Tibial artery (tissue), 4 donors: ENCODE measurements at regions not wholly inside any gene's neighbourhood (a gene's known extent, or its start where the extent isn't known, plus 50 kb on each side); places are given as distances from the start of the nearest gene placed in this dataset.
"Not testable (repeated sequence)": the region's sequence is repeated elsewhere in the genome, so short reads cannot be mapped to it uniquely, and the experiment has no call there.

Experiments used
- DNase-seq, 2 donors: peaks; one replicate each; pipeline ENCODE4 v3.0.0-alpha.2; 2019
- H3K27ac ChIP-seq, 2 donors: fragments of 200-600 bp; sonication (generic) in 1 of 2; 1 replicate in 1 of 2; 2 replicates in 1 of 2; pipeline ENCODE4 v1.5.1; 2018 to 2019; ENCODE audit warnings: mild to moderate bottlenecking in 1 of 2
- H3K27me3 ChIP-seq, 2 donors: fragments of 200-600 bp; sonication (generic) in 1 of 2; one replicate each; pipeline versions ENCODE4 v1.5.1 to v1.6.0; 2016 to 2019
- H3K36me3 ChIP-seq, 3 donors: fragments of 200-600 bp; sonication (generic) in 2 of 3; one replicate each; pipeline ENCODE4 v1.5.1; 2016 to 2019; ENCODE audit warnings: mild to moderate bottlenecking in 2 of 3
- H3K4me1 ChIP-seq, 4 donors: fragments of 200-600 bp; sonication (generic) in 2 of 4; 1 replicate in 3 of 4; 2 replicates in 1 of 4; pipeline ENCODE4 v1.5.1; 2016 to 2019
- H3K4me3 ChIP-seq, 2 donors: fragments of 200-600 bp; sonication (generic) in 1 of 2; 1 replicate in 1 of 2; 2 replicates in 1 of 2; pipeline ENCODE4 v1.5.1; 2018 to 2019; ENCODE audit warnings: mild to moderate bottlenecking in 2 of 2
- H3K9me3 ChIP-seq, 3 donors: fragments of 200-600 bp; sonication (generic) in 1 of 3; one replicate each; pipeline ENCODE4 v1.5.1; 2016 to 2019
- intact Hi-C: fragments of 100-400 bp; cut with DNase I; formaldehyde crosslinking; loops from one replicate; pipeline ENCODE4 v1.15.0; 2023; ENCODE audit warnings: low total_unique reads
- TF ChIP-seq, protein P1 (sequence below), 2 experiments: fragments of 200-600 bp in 1 of 2; fragments of 450-650 bp in 1 of 2; IDR thresholded peaks; one replicate each; pipeline ENCODE4 v1.5.1; 2017 to 2019; ENCODE audit warnings: antibody characterized with exemption in 2 of 2, mild to moderate bottlenecking in 1 of 2, moderate library complexity in 1 of 2

- intact Hi-C loops, result no loop called here
- Histone ChIP-seq H3K27me3 (no peaks in the 10 kb centered on the region), H3K4me3 (no peak overlapping the region), H3K36me3 (no peaks in the 10 kb centered on the region), H3K4me1 (peaks cover 0 to 9% (median 0%) of the 10 kb centered on the region in 4 donors), H3K9me3 (no peaks in the 10 kb centered on the region), H3K27ac (no peak overlapping the region)
- TF ChIP-seq, protein P1, sequence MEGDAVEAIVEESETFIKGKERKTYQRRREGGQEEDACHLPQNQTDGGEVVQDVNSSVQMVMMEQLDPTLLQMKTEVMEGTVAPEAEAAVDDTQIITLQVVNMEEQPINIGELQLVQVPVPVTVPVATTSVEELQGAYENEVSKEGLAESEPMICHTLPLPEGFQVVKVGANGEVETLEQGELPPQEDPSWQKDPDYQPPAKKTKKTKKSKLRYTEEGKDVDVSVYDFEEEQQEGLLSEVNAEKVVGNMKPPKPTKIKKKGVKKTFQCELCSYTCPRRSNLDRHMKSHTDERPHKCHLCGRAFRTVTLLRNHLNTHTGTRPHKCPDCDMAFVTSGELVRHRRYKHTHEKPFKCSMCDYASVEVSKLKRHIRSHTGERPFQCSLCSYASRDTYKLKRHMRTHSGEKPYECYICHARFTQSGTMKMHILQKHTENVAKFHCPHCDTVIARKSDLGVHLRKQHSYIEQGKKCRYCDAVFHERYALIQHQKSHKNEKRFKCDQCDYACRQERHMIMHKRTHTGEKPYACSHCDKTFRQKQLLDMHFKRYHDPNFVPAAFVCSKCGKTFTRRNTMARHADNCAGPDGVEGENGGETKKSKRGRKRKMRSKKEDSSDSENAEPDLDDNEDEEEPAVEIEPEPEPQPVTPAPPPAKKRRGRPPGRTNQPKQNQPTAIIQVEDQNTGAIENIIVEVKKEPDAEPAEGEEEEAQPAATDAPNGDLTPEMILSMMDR (IDR thresholded peaks at IDR 0.05), result no peak
- no peak for DNase-seq
Observed at GRCh38 chr7:81297317-81297716, 378.5 kb upstream of the SEMA3C start.

DNA sequence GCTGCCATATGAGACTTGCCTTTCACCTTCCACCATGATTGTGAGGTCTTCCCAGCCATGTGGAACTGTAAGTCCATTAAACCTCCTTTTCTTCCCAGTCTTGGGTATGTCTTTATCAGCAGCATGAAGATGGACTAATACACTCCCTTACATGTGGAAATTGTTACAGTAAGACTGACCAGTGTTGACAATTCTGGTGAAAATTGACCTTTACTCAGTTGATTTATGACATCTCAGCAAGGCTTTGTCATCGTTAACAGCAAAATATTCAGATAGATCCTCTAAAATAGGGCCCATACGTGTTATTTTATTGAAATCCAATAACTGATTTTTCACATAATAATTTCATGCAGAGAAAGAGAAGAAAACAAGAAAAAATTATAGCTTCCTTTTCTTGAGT is 377.9 kb upstream of the SEMA3C start:
- peaks cover 0 to 9% (median 0%) of the 10 kb centered on the region in 4 donors for H3K4me1 ChIP-seq
- no peaks in the 10 kb centered on the region for H3K9me3 ChIP-seq
- intact Hi-C loops, result no loop called here
- no peaks in the 10 kb centered on the region for H3K36me3 ChIP-seq
- H3K27ac ChIP-seq, result no peak overlapping the region
- no peaks in the 10 kb centered on the region for H3K27me3 ChIP-seq
- TF ChIP-seq, protein P1 (IDR thresholded peaks at IDR 0.05), result no peak
- no peak for DNase-seq
- no peak overlapping the region for H3K4me3 ChIP-seq

DNA sequence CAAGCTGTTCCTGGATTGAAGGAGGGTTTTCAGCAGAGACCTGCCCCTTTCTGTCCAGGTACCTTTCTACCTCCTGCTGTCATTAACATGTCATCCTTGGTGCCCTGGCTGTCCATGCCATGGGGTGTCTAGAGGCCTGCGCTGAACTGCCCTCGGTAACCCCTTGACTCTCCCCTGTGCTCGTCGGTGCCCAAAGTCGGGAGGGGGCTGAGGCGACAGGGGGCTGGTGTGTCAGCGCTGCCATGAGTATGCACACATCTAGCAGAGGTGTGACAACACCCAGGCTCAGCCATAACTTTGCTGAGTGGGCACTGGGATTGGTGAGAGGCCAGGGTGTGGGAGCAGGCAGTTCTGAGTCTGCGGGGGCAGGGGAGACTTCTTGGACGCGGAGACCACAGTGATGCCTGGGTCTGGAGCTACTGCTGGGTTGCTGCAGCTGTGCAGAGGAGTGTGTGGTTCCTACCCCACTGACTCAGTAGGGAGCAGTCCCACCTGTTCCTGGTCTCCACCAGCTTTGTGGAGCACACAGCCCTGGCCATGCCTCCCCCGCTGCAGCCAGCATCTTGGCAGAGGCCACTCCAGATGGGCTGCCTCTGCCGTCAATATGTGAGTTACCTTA is 376.2 kb upstream of the SEMA3C start:
- intact Hi-C loops, result no loop called here
- Histone ChIP-seq H3K27ac (no peak overlapping the region), H3K27me3 (no peaks in the 10 kb centered on the region), H3K9me3 (no peaks in the 10 kb centered on the region), H3K4me1 (peaks cover 0 to 9% (median 0%) of the 10 kb centered on the region in 4 donors), H3K4me3 (no peak overlapping the region), H3K36me3 (no peaks in the 10 kb centered on the region)
- DNase-seq, result no peak
- TF ChIP-seq, protein P1 (IDR thresholded peaks at IDR 0.05), result no peak

DNA sequence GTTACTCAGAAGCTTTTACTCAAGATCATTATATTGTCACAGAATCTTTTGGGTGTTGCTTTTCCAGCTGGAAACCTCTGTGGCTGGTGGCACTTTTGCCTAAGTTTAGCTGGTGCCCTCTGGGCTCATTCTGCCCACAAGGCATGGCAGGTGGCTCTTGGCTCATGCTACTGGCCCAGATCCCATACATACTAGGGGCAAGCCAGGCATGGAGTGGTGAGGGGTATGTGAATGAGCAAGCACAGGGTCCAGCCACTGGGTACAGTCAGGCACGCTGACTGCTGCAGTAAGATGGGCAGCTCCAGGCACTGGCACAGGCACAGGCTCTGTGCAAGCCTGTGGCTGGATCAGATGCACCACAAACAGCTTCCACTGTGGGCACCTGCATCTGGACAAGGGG is 375.0 kb upstream of the SEMA3C start:
- no peaks in the 10 kb centered on the region for H3K27me3 ChIP-seq
- H3K4me3 ChIP-seq, result no peak overlapping the region
- H3K27ac ChIP-seq, result no peak overlapping the region
- intact Hi-C loops, result no loop called here
- H3K4me1 ChIP-seq, result no peaks in the 10 kb centered on the region
- TF ChIP-seq, protein P1 (IDR thresholded peaks at IDR 0.05), result no peak
- H3K9me3 ChIP-seq, result no peaks in the 10 kb centered on the region
- no peaks in the 10 kb centered on the region for H3K36me3 ChIP-seq
- no peak for DNase-seq

- intact Hi-C loops, result not testable (repeated sequence)
Observed at GRCh38 chr7:81286754-81287153, 367.9 kb upstream of the SEMA3C start.

GRCh38 chr7:81285142-81285871 is 366.5 kb upstream of the SEMA3C start:
- H3K36me3 ChIP-seq, result no peaks in the 10 kb centered on the region
- no peaks in the 10 kb centered on the region for H3K9me3 ChIP-seq
- no peaks in the 10 kb centered on the region for H3K27me3 ChIP-seq
- TF ChIP-seq, protein P1 (IDR thresholded peaks at IDR 0.05), result no peak
- no peak overlapping the region for H3K4me3 ChIP-seq
- no peak for DNase-seq
- no peaks in the 10 kb centered on the region for H3K4me1 ChIP-seq
- H3K27ac ChIP-seq, result no peak overlapping the region
- intact Hi-C loops, result no loop called here

More at GRCh38 chr7:81286754-81287153, 367.9 kb upstream of the SEMA3C start:
- H3K27me3 ChIP-seq, H3K36me3 ChIP-seq, H3K27ac ChIP-seq, H3K4me3 ChIP-seq, H3K9me3 ChIP-seq, DNase-seq, H3K4me1 ChIP-seq: not testable (repeated sequence)
